Colonic mucosa (tissue), 4 donors: ENCODE measurements at regions not wholly inside any gene's neighbourhood (a gene's known extent, or its start where the extent isn't known, plus 50 kb on each side); places are given as distances from the start of the nearest gene placed in this dataset.

ENCODE experiments used
- DNase-seq: peaks from one replicate; pipeline ENCODE4 v3.0.0-alpha.2; 2020
- H3K27ac ChIP-seq: fragments of 200-600 bp; one replicate; pipeline ENCODE4 v1.8.0; 2021
- H3K27me3 ChIP-seq: fragments of 200-600 bp; one replicate; pipeline ENCODE4 v1.8.0; 2021
- H3K36me3 ChIP-seq: fragments of 200-600 bp; one replicate; pipeline ENCODE4 v1.8.0; 2021
- H3K4me1 ChIP-seq: fragments of 200-600 bp; one replicate; pipeline ENCODE4 v1.8.0; 2021; ENCODE audit warnings: mild to moderate bottlenecking
- H3K4me3 ChIP-seq: fragments of 200-600 bp; one replicate; pipeline ENCODE4 v1.8.0; 2021
- H3K9ac ChIP-seq, 2 donors: one replicate each; pipeline ENCODE4 v1.7.0; 2013; ENCODE audit warnings: control low read depth in 2 of 2, low read depth in 2 of 2, low read length in 2 of 2
- H3K9me3 ChIP-seq: fragments of 200-600 bp; one replicate; pipeline ENCODE4 v1.8.0; 2021
- intact Hi-C: fragments of 100-400 bp; cut with DNase I; formaldehyde crosslinking; loops from one replicate; pipeline ENCODE4 v1.14.1; 2022
- TF ChIP-seq, protein P1 (sequence below): fragments of 200-600 bp; IDR thresholded peaks from one replicate; pipeline ENCODE4 v1.8.0; 2022; ENCODE audit warnings: antibody characterized with exemption, mild to moderate bottlenecking
- donor health status: healthy.
- donor health status: DM: no; HTN: no; CAD: no.
- donor health status: DM: no; HTN: no; CAD: no.

GRCh38 chr5:61275841-61276240 lies 56.2 kb upstream of the ZSWIM6 start:
- intact Hi-C loops, result no loop called here
- Histone ChIP-seq H3K9me3 (no peaks in the 10 kb centered on the region), H3K27me3 (no peaks in the 10 kb centered on the region), H3K4me1 (peaks cover 7% of the 10 kb centered on the region), H3K9ac (no peak overlapping the region), H3K4me3 (no peak overlapping the region), H3K36me3 (no peaks in the 10 kb centered on the region), H3K27ac (no peak overlapping the region)
- DNase-seq, result no peak
- TF ChIP-seq, protein P1, sequence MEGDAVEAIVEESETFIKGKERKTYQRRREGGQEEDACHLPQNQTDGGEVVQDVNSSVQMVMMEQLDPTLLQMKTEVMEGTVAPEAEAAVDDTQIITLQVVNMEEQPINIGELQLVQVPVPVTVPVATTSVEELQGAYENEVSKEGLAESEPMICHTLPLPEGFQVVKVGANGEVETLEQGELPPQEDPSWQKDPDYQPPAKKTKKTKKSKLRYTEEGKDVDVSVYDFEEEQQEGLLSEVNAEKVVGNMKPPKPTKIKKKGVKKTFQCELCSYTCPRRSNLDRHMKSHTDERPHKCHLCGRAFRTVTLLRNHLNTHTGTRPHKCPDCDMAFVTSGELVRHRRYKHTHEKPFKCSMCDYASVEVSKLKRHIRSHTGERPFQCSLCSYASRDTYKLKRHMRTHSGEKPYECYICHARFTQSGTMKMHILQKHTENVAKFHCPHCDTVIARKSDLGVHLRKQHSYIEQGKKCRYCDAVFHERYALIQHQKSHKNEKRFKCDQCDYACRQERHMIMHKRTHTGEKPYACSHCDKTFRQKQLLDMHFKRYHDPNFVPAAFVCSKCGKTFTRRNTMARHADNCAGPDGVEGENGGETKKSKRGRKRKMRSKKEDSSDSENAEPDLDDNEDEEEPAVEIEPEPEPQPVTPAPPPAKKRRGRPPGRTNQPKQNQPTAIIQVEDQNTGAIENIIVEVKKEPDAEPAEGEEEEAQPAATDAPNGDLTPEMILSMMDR, result no peak

DNA sequence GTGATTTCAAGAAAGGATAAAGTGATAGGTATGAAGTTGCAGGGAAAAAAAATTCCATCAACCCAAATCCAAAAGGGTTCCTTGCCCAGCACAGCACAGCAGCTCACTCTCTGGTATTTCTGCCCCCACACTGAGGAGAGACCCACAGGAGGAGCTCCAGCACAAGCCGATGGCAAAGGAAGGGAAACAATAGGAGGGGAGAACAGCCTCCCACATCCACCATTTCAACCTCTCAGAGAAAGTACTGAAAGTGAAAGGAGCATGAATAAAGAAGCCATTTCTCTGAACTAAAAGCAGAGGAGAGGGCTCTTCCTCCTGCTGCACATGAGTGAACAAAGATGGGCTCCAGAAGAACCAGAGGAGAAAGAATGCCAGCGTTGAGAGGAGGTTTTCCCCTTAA lies 54.9 kb upstream of the ZSWIM6 start:
- Histone ChIP-seq H3K27me3 (no peaks in the 10 kb centered on the region), H3K27ac (peak overlapping the region; percentile 19), H3K4me3 (no peak overlapping the region), H3K9ac (peak overlapping the region in 1 of 2 donors; percentile 14), H3K4me1 (peaks cover 7% of the 10 kb centered on the region), H3K36me3 (no peaks in the 10 kb centered on the region), H3K9me3 (no peaks in the 10 kb centered on the region)
- TF ChIP-seq, protein P1, result no peak
- no peak for DNase-seq
- intact Hi-C loops, result no loop called here

DNA sequence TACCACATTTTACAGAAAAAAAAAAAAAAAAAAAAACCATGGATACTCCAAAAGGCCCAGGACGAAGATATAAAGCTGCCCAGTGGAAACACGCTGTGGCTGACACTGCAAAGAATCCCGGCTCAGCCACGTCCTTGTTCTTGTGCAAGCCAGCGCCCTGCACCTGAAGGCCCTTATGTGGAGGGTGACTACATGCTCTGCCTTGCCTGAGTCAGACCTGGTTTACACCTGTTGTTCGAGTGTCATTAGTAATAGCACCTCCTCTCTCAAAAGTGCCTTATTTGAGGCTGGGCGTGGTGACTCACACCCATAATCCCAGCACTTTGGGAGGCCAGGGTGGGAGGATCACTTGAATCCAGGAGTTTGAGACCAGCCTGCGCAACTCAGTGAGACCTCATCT lies 54.3 kb upstream of the ZSWIM6 start:
- Histone ChIP-seq H3K4me1 (peaks cover 7% of the 10 kb centered on the region), H3K36me3 (no peaks in the 10 kb centered on the region), H3K27me3 (no peaks in the 10 kb centered on the region), H3K9me3 (no peaks in the 10 kb centered on the region), H3K9ac (no peak overlapping the region), H3K4me3 (no peak overlapping the region), H3K27ac (no peak overlapping the region)
- TF ChIP-seq, protein P1, result no peak
- DNase-seq, result no peak
- intact Hi-C loops, result no loop called here

DNA sequence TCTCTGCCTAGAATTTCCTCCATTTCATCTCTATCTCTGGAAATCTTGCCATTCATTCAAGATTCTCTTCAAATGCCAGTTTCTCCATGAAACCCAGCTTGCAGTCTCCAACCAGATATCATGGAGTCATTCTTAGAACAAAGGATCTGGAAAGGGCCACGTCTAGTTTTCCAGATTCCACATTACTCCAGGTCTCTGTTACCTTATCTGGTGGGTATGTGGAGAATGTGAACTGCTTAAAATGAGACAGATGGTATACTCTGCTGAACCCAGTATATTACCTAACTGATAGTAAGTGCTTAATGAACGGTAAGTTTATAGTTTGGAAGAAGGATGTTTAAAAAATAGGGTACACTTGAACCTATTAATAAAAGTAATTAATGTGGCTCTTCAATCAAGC lies 52.3 kb upstream of the ZSWIM6 start:
- DNase-seq, result no peak
- no peak overlapping the region for H3K4me3 ChIP-seq
- TF ChIP-seq, protein P1, result no peak
- H3K4me1 ChIP-seq, result peaks cover 7% of the 10 kb centered on the region
- no peaks in the 10 kb centered on the region for H3K9me3 ChIP-seq
- H3K27me3 ChIP-seq, result no peaks in the 10 kb centered on the region
- H3K9ac ChIP-seq, result no peak overlapping the region
- no peak overlapping the region for H3K27ac ChIP-seq
- no peaks in the 10 kb centered on the region for H3K36me3 ChIP-seq
- intact Hi-C loops, result no loop called here

- intact Hi-C loops, result no loop called here
- TF ChIP-seq, protein P1, result no peak
- Histone ChIP-seq H3K9me3 (no peaks in the 10 kb centered on the region), H3K36me3 (no peaks in the 10 kb centered on the region), H3K4me1 (peaks cover 7% of the 10 kb centered on the region), H3K4me3 (no peak overlapping the region), H3K9ac (no peak overlapping the region), H3K27me3 (no peaks in the 10 kb centered on the region), H3K27ac (no peak overlapping the region)
- DNase-seq, result no peak
These were observed 51.9 kb upstream of the ZSWIM6 start for GRCh38 chr5:61280205-61280604.
